NAMALWA (cell line): ENCODE measurements at regions not wholly inside any gene's neighbourhood (a gene's known extent, or its start where the extent isn't known, plus 50 kb on each side); places are given as distances from the start of the nearest gene placed in this dataset.

ENCODE experiments used
- DNase-seq: peaks from one replicate; pipeline ENCODE4 v3.0.0-alpha.2; 2015; ENCODE audit warnings: low spot score

DNA sequence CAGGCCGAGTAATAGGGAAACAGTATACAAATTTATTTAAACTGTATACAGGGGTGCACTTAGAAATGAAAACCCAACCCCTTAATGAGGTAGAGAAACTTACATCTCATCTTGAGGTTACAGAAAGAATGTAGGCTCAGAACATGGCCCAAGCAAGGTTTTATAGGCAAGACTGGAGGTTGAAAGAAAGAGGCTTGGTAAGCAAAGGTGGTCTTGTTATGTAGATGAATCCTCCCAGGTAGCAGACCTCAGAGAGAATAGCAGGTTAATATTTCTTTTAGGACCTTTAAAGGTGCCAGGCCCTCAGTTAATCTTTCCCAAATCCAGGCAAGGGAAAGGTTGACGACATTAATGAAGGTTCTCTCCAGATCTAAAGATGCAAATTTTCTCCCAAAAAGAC lies 1466.8 kb upstream of the PRR20A start:
- DNase-seq: no peak

- no peak for DNase-seq
Observed at GRCh38 chr13:55682776-55683175, 1457.9 kb upstream of the PRR20A start.

GRCh38 chr13:55705526-55705925 lies 1435.2 kb upstream of the PRR20A start:
- no peak for DNase-seq

GRCh38 chr13:55705971-55706370 lies 1434.7 kb upstream of the PRR20A start:
- DNase-seq: no peak

- no peak for DNase-seq
Observed at GRCh38 chr13:55714120-55714519, 1426.6 kb upstream of the PRR20A start.

GRCh38 chr13:55727683-55728082 lies 1413.0 kb upstream of the PRR20A start:
- DNase-seq: no peak

DNA sequence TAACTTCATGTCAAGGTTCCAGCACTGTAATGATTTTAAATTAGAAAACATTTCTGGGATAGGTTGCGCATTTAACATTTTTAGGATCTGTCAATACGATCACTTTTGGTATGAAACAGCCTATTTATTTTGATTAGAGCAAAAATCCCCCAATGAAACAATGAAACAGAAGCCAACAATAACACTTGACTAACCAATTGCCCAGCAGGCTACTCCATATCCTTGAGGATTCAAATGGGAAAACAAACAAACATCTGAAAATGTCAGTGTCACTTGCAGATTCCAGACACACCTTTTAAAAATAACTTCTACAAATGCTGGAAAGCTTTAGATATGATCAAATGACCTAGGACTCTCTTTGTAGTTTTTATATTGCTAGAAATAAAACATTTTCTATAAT lies 1412.5 kb upstream of the PRR20A start:
- DNase-seq: no peak

DNA sequence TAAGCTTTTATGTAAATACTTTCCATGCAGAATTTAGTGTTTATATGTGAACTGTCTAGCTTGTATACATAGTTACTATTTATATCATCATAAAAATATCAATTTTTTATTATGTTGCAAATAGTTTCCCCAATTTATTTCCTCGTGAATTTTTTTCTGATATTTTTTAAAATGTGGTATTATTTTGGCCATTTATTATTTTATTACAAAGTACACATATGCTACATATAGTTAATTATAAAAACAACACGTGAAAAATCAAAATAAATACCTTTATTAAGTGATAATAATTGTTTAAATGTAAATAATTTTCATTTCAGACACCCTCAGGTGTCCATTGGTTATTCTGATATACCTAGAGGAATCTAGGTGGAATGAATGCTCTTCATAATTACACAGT lies 1394.9 kb upstream of the PRR20A start:
- no peak for DNase-seq

GRCh38 chr13:55761986-55762385 lies 1378.7 kb upstream of the PRR20A start:
- no peak for DNase-seq

DNA sequence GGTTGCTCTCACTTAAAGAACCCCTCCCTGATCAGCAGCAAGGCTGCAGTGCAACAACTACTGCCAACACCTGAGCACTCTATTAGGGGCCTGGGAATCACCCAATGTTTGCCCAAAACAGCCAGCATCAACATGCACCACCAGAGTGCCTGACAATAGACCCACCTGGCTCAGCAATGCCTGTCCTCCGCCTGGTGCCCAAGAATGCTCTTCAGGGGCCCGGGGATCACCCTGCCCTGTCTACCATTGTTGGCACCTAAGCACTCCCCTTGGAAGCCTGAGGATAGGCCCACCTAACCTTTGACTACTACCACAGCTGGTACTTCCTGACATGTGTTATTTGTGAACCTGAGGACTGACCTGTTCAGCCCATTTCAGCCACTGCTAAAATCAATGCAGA lies 1363.1 kb upstream of the PRR20A start:
- DNase-seq: no peak

- no peak for DNase-seq
Observed at GRCh38 chr13:55783841-55784240, 1356.9 kb upstream of the PRR20A start.

DNA sequence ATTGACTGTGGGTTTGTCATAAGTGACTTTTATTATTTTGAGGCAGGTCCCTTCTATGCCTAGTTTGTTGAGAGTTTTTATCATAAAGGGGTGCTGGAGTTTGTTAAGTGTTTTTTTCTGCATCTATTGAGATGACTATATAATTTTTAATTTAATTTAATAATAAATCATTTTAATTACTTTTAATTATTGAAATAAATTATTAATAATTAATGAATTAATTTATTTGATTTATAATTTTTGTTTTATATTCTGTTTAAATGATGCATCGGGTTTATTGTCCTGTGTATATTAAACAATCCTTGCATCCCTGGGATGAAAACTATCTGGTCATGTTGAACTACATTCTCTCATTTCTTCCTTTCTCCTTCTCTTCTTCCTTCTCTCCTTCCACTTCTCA lies 1352.2 kb upstream of the PRR20A start:
- DNase-seq: no peak

DNA sequence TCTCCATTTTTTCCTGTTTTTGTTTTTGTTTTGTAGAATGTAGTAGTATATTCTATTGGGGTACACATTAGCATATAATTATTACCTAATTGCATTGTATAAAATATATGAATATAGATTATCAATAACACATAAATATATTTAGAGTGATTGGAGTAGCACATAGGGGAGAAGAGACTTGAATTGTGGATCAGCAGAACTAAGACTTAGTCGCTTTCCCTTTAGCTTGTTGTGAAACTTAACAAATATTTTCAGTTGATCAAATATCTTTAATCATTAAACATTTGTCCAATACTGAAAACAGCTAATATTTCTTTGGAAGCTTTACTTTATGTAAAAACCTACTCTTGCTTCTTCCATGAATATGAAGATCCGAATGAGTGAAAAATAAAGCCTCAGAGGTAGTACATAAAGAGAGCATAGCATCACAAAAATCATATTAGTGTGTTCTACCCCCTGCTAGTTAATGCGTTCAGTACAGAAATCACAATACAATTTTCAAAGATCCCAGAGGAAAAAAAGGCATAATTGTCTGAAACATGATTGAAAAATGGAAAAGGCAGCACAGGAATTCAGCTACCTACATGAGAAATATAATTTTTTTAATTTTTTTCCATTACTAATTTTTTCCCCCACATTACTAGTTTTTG lies 1348.0 kb upstream of the PRR20A start:
- no peak for DNase-seq

DNA sequence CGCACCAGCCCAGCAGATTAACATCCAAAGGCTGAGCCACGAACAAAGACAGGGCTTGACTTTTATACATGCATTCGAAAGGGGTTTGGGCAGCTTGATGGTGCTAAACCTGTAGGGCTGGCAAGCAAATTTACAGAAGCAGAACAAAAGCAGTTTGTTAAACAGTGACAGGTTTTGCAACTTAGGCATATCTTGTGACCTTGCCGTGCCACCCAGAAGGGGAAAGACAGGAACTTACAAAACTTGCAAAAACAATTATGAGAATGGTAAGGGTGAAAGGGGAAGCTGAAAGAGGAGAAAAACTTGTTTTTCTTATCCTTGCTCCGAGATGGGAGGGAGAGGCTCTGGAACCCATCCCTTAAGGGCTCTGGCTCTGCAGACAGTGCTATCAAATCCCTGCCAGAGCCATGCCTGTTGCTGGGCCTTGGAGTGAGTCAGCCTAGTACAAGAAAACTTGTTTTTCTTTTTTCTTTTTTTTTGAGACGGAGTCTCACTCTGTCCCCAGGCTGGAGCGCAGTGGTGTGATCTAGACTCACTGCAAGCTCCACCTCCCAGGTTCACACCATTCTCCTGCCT lies 1325.2 kb upstream of the PRR20A start:
- no peak for DNase-seq

DNA sequence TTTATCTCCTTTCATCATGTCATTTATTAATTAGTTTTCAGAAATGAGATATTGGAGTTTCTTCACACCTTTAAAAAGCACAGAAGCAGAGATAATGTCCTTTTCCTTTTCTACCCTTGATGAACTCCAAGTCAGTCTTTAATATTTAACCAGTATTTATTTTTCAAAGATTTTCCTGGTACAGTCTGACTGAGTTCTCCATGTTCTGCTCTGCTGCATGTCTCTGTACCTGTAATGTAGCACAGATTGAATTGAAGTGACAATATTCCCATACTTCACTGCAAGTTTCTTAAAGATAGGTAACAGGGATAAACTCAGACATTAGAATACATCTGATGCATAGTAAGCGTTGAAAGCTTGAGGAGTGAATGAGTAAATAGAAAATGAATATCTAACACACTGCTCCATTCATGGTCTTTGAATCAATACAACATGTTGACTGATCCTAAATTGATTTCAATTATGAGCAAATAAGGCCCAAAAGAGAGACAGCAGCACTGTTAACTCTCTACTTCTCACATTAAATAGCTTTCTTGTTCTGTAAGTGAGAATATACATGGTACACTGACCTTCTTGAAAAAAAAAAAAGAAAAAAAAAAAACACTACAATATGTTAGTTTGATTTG lies 1323.6 kb upstream of the PRR20A start:
- no peak for DNase-seq

DNA sequence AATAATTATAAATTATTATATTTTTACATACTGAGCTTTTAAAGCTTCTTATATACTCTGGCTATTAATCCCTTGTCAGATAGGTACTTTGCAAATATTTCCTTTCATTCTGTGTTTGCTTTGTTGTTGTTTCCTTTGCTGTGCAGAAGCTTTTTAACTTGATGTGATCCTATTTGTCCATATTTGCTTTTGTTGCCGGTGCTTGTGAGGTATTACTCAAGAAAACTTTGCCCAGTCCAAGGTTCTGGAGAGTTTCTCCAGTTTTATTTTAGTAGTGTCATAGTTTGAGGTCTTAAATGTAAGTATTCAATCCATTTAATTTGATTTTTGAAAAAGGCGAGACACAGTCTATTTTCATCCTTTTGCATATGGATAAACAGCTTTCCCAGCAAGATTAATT lies 1319.9 kb upstream of the PRR20A start:
- no peak for DNase-seq

- DNase-seq: no peak
Observed at GRCh38 chr13:55869648-55870047, 1271.1 kb upstream of the PRR20A start.

- no peak for DNase-seq
Observed at GRCh38 chr13:55887561-55887960, 1253.2 kb upstream of the PRR20A start.

GRCh38 chr13:55893540-55893939 lies 1247.2 kb upstream of the PRR20A start:
- no peak for DNase-seq

DNA sequence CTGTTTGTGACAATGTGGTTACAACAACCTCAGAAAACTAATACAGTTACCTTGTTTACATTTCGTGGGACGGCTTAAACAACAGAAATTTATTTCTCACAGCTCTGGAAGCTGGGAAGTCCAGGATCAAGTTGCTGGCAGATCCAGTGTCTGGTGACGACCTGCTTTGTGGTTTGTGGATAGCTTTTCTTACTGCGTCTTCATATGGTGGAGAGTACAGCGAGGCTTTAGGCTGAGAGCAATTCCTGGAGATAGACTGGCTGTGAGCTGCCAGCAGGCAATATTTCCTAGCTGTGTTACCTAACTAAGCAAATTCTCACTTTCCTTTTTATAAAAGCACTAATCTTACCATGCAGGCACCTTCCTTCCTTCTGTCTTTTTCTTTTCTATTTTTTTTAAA lies 1203.5 kb upstream of the PRR20A start:
- DNase-seq: no peak

DNA sequence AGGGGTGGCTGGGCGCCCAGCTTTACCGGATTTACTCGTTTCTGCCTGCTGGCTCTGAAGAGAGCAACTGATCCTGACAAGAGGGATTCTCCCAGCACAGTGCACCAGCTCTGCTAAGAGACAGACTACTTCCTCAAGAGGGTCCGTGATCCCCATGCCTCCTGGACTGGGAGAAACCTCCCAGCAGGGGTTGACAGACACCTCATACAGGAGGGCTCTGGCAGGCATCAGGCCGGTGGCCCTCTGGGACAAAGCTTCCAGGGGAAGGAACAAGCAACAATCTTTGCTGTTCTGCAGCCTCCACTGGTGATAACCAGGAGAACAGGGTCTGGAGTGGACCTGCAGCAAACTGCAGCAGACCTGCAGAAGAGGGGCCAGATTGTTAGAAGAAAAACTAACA lies 1192.5 kb upstream of the PRR20A start:
- DNase-seq: no peak

DNA sequence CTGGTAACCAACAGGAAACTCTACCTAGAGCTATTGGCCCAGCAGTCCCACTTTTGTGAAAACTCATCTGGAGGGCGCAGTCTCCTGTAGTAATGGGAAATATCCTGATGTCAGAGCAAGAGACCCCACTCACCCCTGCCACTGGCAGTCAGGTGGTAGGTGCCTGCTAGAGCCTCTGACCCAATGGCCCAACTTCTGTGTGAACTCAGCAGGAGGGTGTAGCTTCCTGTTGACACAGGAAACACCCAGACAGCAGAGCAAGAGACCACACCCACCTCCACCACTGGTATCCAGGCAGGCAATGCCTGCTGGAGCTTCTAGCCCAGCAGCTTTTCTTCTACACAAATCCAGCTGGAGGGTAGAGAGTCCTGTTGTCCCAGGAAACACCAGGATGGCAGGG lies 1176.8 kb upstream of the PRR20A start:
- no peak for DNase-seq

DNA sequence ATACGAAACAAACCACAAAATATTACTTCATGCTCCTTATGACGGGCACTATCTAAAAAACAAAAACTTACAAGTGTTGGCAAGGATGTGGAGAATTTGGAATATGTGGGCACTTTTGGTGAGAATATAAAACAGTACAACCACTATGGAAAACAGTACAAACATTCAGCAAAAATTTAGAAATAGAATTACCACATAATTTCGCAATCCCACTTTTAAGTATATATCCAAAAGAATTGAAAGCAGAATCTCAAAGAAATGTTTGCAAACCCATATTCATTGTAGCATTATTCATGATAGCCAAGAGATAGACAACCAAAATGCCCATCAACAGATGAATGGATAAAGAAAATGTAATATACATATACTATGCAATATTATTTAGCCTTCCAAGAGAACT lies 1173.7 kb upstream of the PRR20A start:
- DNase-seq: no peak

DNA sequence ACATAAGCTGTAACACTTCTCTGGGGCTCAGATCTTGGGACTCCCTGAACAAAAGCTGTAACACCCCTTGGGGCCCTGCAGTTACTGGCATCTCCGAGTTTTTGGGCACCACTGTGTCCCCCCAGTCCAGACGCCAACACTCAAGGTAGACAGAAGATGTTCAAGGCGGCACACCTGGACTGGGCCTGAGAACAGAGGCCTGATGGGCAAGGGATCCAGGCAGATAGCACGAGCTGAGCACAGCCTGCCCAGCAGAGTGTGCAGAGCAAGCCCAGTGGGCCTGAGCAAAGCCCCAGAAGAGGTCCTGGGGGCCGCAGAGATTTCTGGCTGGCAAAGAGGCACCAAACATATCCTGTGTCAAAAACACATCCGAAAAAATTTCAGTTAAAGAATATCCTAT lies 1163.3 kb upstream of the PRR20A start:
- no peak for DNase-seq
